OCI-LY1 (cell line): ENCODE measurements at regions not wholly inside any gene's neighbourhood (a gene's known extent, or its start where the extent isn't known, plus 50 kb on each side); places are given as distances from the start of the nearest gene placed in this dataset.

Source experiments
- CTCF ChIP-seq: fragments of 200-600 bp; sonication (generic), shearing (Covaris generic); IDR thresholded peaks from 2 replicates; pipeline ENCODE4 v1.5.1; 2017; ENCODE audit warnings: mild to moderate bottlenecking, antibody characterized with exemption, low read length, moderate library complexity, mixed read lengths
- EZH2 ChIP-seq: fragments of 200-600 bp; sonication (generic), shearing (Covaris generic); IDR thresholded peaks from 2 replicates; pipeline ENCODE4 v1.8.0; 2017; ENCODE audit warnings: borderline replicate concordance, mixed run types, mild to moderate bottlenecking, antibody characterized with exemption, low read length, moderate library complexity, mixed read lengths

DNA sequence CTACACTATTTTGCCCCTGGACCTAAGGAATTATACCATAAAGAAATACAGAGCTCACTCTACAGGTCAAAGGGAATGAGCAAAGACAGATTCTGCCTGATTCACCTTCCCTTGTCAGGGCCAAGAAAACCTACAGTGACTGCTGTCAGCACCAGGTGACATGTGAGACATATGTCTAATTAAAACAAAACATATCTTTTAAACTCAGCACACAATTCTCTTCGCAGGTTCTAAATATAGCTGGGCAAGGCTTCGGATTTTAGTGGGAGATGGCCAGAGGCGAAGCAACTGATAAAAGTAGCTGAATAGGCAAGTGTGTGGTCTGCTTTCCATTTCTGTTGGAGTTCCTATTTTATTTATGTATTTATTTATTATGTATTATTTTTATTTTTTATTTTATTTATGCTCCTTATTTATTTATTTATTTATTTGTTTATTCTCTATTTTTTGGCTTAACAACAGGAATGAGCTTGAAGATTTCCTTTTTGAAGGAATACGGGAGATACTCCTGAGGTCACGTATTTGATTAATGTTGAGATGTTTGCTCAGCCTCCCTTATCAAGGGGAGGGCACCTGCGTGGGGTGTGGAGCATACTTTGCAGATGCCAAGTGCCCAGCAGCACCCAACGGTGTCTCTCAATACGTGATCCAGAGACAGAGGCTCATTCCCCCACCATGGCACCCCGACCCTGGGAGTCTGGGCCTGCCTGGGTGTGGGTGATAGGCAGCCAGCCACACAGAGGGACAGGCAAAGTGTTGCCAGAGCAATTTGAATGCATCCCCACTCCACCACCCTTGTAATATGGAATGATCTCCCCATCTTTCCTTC lies 141.8 kb downstream of the RNF152 start:
- TF ChIP-seq CTCF (no peak), EZH2 (no peak)
